ENCODE measurements at regions not wholly inside any gene's neighbourhood (a gene's known extent, or its start where the extent isn't known, plus 50 kb on each side); places are given as distances from the start of the nearest gene placed in this dataset.

DNA sequence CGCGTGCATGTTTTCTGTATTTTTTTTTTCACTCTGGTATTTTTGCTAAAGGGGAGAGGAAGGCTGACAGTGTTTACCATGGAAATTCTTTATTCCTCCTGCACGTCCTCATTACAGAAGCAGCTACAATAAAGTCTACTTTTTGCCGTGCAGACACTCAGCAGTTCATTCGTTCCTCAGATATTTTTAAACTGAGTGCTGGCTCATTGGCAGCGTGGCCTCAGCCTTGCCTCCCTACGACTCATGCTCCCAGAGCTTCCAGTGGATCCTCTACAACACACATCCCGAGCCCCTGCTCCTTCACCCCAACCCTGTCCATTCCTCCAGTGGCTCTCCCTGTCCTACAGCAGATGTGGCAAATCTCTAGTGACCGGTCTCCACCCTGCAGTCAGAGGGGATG is 239.2 kb upstream of the ZMIZ1 start:
- intact Hi-C loops (cut with DNase I): no loop called here
- DNase-seq (no peak), ATAC-seq (no peak)
- TF ChIP-seq CTCF (IDR thresholded peaks at IDR 0.05): no peak
- peaks cover 0 to 14% of the 10 kb centered on the region in 2 donors for H3K9me3 ChIP-seq
- H3K4me3 ChIP-seq: no peak overlapping the region
- no peaks in the 10 kb centered on the region for H3K36me3 ChIP-seq
- H3K4me1 ChIP-seq: no peaks in the 10 kb centered on the region
- no peaks in the 10 kb centered on the region for H3K27me3 ChIP-seq
- no peak overlapping the region for H3K27ac ChIP-seq

GRCh38 chr10:78830062-78830975 is 238.4 kb upstream of the ZMIZ1 start:
- peaks cover 0 to 14% of the 10 kb centered on the region in 2 donors for H3K9me3 ChIP-seq
- no peaks in the 10 kb centered on the region for H3K27me3 ChIP-seq
- ATAC-seq (no peak), DNase-seq (no peak)
- TF ChIP-seq CTCF (IDR thresholded peaks at IDR 0.05): no peak
- intact Hi-C loops (cut with DNase I): no loop called here
- H3K27ac ChIP-seq: no peak overlapping the region
- H3K4me1 ChIP-seq: no peaks in the 10 kb centered on the region
- H3K36me3 ChIP-seq: no peaks in the 10 kb centered on the region
- no peak overlapping the region for H3K4me3 ChIP-seq

- H3K4me1 ChIP-seq: no peaks in the 10 kb centered on the region
- ATAC-seq (no peak), DNase-seq (no peak)
- H3K9me3 ChIP-seq: peaks cover 0 to 14% of the 10 kb centered on the region in 2 donors
- intact Hi-C loops (cut with DNase I): no loop called here
- no peaks in the 10 kb centered on the region for H3K27me3 ChIP-seq
- no peak overlapping the region for H3K27ac ChIP-seq
- H3K36me3 ChIP-seq: no peaks in the 10 kb centered on the region
- H3K4me3 ChIP-seq: no peak overlapping the region
- no peak for TF ChIP-seq CTCF (IDR thresholded peaks at IDR 0.05)
Measured at GRCh38 chr10:78830976-78831375, 237.8 kb upstream of the ZMIZ1 start.

DNA sequence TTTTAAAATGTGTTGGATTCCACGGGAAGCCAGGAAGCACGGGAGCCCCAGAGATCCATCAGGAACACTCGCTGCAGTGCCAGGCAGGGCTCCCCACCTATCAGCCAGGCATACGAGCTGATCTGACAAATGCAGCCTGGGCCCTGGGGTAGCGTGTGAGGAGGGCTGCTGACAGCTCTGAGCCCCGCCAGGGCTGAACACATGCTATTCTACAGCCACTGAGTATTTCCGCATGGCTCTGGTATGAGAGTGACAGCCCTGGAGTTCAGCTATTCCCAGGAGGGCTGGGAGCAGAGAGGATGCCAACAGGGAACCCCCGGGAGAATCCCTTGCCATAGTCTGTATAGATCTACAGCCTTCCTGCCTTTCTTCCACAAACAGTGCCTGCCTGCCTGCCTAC is 237.3 kb upstream of the ZMIZ1 start:
- H3K36me3 ChIP-seq: no peaks in the 10 kb centered on the region
- H3K9me3 ChIP-seq: peaks cover 0 to 14% of the 10 kb centered on the region in 2 donors
- H3K27me3 ChIP-seq: no peaks in the 10 kb centered on the region
- no peak overlapping the region for H3K4me3 ChIP-seq
- TF ChIP-seq CTCF (IDR thresholded peaks at IDR 0.05): no peak
- intact Hi-C loops (cut with DNase I): no loop called here
- no peak for ATAC-seq
- DNase-seq: no peak
- no peak overlapping the region for H3K27ac ChIP-seq
- no peaks in the 10 kb centered on the region for H3K4me1 ChIP-seq

DNA sequence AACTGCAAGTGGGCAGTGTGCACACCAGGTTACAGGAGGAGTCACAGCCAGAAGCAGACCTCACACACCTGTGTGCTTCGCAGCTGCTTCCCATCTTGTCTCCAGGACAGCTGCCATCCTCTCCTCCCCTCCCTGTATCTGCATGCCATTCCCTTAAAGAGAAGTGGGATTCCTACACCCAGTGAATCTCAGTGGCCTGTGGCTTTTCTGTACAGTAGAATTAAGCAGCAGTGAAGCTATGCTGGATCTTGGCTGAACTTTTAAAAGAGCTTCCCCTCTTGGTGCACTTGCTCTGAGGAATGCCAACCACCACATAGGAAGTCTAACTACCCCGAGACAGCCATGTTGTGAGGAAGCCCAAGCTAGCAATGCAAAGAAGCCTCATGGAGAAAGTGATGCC is 236.5 kb upstream of the ZMIZ1 start:
- TF ChIP-seq CTCF (IDR thresholded peaks at IDR 0.05): no peak
- Histone ChIP-seq H3K36me3 (no peaks in the 10 kb centered on the region), H3K9me3 (peaks cover 0 to 14% of the 10 kb centered on the region in 2 donors), H3K27ac (no peak overlapping the region), H3K4me3 (no peak overlapping the region), H3K27me3 (no peaks in the 10 kb centered on the region), H3K4me1 (no peaks in the 10 kb centered on the region)
- intact Hi-C loops (cut with DNase I): no loop called here
- no peak for ATAC-seq
- no peak for DNase-seq

Measured in left lung (tissue), 4 donors.